HG03521 (cell line): ENCODE measurements at regions not wholly inside any gene's neighbourhood (a gene's known extent, or its start where the extent isn't known, plus 50 kb on each side); places are given as distances from the start of the nearest gene placed in this dataset.

ENCODE experiments used
- ATAC-seq: cut with Tn5 transposase; IDR thresholded peaks from one replicate; pipeline ENCODE4 v1.9.1; 2021; ENCODE audit warnings: mild to moderate bottlenecking, moderate library complexity; ENCODE audit not compliant: unreplicated experiment

DNA sequence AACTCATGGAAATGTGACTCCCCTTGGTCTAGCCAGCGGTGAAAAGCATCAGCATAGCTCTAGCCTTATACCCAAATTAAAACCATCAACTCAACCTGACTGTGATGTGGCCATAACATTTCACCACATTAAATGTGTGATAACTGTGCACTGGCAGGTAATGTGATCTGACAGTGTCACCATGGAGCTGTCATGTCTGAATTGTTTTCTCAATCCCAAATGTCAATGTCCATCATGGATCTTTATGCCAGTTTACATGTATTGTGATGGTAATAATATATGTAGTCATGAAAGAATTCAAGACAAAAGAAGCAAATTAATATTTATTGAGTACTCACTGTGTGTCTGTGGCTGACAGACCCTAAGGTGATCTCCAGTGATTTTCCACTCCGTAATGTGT is 213.4 kb upstream of the EOMES start:
- ATAC-seq: no peak

GRCh38 chr3:27939521-27939920 is 217.4 kb upstream of the EOMES start:
- no peak for ATAC-seq

- ATAC-seq: no peak
These were observed 217.8 kb upstream of the EOMES start for GRCh38 chr3:27939940-27940339.

DNA sequence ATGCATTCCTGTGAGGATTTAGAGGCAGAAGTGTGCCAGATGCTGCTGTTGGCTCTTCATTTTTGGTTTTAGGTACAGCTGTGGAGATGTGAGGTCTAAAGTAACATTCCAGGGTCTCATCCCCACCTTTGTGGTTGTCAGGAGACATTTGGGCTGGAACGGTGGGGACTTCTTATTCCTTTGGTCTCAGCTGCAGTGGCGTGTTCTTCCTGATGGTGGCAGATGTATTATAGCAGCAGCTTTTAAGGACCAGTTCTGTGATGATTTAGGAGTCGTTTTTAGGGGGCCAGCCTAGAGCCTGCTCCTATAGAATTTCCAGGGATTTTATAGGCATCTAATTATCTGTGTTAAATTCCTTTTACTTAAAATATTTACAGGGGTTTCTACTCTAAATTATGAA is 221.0 kb upstream of the EOMES start:
- no peak for ATAC-seq

DNA sequence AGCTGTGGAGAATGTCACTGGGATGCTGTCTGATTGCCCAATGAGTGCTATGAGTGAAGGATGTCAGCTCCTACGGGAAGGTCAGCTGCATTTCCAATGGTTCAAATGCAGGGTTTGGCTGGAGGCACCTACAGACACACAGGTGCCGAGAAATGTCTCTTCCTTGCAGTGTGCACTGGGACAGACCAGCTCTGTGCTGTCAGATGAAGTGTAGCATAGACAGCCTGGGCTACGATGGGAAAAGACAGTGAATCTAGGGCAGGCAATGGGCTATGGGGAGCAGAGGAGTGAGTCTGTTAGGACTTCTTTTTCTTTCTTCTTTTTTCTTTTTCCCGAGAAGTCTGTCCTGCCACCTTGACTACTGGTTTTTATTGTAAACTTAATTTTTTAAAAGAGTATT is 223.1 kb upstream of the EOMES start:
- ATAC-seq: no peak

- no peak for ATAC-seq
These were observed 238.0 kb upstream of the EOMES start for GRCh38 chr3:27960133-27960532.

GRCh38 chr3:27963519-27963918 is 241.4 kb upstream of the EOMES start:
- no peak for ATAC-seq

GRCh38 chr3:27971600-27971999 is 249.5 kb upstream of the EOMES start:
- no peak for ATAC-seq

GRCh38 chr3:27976933-27977332 is 254.8 kb upstream of the EOMES start:
- ATAC-seq: no peak

DNA sequence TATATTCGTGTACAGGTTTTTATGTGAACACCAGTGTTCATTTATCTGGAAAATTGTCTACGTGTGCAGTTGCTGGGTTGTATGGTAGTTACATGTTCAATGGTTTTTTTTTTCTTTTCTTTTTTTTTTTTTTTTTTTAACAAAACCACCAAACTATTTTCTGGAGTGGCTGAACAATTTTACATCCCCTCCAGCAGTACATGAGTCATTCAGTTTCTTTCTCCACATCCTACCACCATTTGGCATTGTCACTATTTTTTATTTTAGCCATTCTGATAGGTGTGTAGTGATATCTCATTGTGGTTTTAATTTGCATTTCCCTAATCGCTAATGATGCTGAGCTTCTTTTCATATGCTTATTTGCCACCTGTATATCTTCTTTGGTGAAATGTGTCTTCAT is 256.3 kb upstream of the EOMES start:
- ATAC-seq: no peak

- ATAC-seq: no peak
These were observed 255.9 kb upstream of the CMC1 start for GRCh38 chr3:27985369-27986035.

DNA sequence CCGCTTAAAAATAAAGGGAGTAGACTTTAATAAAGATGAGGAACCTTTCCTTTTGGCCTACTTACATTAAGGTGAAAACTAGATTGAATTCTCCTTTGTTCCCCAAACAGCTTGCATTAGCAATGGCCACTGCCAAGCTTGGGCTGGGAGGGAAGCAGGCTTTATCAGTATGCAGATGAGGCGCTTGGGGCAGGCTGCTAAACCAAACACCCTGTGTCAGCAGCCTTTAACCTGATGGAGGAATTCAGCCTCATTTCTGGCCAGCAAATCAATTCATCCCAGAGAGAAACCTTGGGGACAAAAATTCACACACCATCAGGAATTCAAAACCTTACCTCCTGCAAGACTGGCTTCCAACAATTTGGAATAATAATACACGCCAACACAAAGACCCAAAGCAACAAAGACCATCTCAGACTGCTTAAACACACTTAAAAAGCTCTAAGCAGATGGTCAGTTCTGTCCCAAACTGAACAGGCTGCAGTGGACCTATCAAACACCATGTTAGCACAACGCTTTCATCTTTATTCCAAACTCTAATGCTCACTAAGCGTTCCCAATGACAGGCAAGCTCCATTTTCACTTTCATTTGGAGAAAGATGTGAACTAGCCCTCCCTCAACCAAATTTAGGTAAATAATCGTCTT is 255.1 kb upstream of the CMC1 start:
- no peak for ATAC-seq

DNA sequence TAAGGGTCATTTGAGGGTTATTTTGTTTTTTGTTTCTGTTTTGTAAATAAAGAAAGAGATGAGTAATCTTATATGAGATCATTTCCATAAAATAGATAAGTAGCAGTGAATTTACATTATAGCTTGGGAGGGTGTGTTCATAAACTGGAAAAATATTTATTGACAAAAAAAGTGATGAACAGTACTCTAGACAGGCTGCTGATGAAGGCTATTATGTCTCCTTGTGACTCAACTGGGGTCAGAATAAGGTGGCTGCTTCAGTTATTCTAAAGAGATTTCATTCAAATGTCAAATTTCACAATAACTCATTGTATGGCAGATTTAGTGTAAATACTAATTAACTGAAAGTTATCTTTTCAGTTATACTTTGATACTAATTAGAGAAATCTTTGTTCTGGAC is 251.1 kb upstream of the CMC1 start:
- no peak for ATAC-seq

DNA sequence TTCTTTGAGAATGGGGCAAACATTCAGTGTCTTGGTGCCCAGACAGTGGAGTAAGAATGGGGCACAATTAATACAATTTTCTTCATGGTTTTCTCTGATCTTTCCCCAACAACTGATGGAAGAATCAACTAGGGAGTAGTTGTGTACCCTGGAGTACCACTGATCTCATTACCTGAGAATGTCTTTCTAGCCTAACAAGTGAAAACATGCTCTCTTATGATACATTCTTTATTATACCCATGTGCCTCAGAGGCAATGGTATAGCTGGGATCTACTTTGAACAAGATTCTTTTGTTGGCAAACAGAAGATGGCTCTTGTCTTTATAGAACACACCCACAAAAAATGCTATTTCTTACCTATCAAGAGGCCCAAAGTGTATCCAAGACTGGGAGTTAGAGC is 250.6 kb upstream of the CMC1 start:
- no peak for ATAC-seq

DNA sequence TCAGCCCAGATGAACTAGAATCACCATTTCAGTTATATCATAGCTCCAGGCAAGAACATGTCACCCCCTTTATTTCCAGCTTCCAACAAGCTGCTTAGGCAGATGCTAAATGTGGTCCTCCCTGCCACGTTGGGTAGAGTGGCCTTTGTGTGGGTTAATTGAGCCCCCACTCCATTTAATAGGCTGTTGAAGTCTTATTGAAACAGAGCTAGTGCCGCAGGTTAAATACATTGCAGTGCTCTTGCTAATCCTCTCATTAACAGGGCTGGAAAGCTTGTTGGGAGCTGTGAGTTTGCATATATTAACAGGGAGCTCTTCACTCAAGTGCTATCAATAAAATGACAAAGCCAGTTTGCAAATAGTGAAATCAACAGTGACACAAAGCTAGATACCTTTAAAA is 248.4 kb upstream of the CMC1 start:
- ATAC-seq: no peak

- ATAC-seq: no peak
These were observed 240.8 kb upstream of the CMC1 start for GRCh38 chr3:28000608-28001007.

- ATAC-seq: no peak
These were observed 233.2 kb upstream of the CMC1 start for GRCh38 chr3:28008235-28008634.

- no peak for ATAC-seq
These were observed 228.6 kb upstream of the CMC1 start for GRCh38 chr3:28012830-28013229.

DNA sequence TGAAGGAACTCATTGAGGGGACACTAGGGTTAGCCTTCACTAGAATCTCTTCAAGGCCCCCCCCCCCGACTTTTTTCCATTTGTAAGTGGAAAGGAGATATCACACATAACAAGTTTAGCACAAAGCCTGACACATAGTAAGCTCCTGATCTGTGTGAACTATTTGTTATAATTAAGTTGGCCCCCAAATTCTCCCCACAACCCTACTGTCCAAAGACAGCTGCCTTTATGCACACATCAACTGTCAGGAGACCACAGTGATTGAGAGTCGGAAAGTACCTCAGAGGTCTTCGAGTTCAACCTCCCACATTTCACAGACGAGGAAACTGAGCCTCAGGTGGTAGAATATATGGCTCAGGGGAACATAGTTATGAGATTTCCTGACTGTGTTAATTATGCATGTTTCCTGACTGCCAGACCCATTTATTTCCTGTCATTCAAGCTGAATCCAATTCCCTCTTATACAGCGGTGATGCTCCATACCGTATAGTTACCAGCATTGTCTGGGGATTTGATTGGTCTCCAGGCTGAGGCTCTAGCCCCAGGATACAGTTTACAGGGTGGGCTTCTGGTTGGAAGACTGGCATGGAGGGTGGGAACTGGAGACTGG is 227.4 kb upstream of the CMC1 start:
- ATAC-seq: no peak

- ATAC-seq: no peak
These were observed 222.3 kb upstream of the CMC1 start for GRCh38 chr3:28018925-28019718.

GRCh38 chr3:28019740-28020139 is 221.7 kb upstream of the CMC1 start:
- ATAC-seq: no peak

GRCh38 chr3:28022916-28023315 is 218.5 kb upstream of the CMC1 start:
- ATAC-seq: no peak
